GM21529 (cell line): ENCODE measurements at regions not wholly inside any gene's neighbourhood (a gene's known extent, or its start where the extent isn't known, plus 50 kb on each side); places are given as distances from the start of the nearest gene placed in this dataset.

Experiments
- ATAC-seq: cut with Tn5 transposase; IDR thresholded peaks from one replicate; pipeline ENCODE4 v1.9.1; 2021; ENCODE audit not compliant: unreplicated experiment

GRCh38 chr1:30263888-30264671 lies 459.3 kb downstream of the MATN1 start:
- no peak for ATAC-seq

- ATAC-seq: no peak
Measured at GRCh38 chr1:30263405-30263804, 460.0 kb downstream of the MATN1 start.

GRCh38 chr1:30262158-30262557 lies 461.2 kb downstream of the MATN1 start:
- no peak for ATAC-seq

GRCh38 chr1:30260318-30260717 lies 463.1 kb downstream of the MATN1 start:
- no peak for ATAC-seq

GRCh38 chr1:30259631-30260030 lies 463.8 kb downstream of the MATN1 start:
- ATAC-seq: no peak

GRCh38 chr1:30258876-30259275 lies 464.5 kb downstream of the MATN1 start:
- no peak for ATAC-seq

GRCh38 chr1:30258471-30258870 lies 464.9 kb downstream of the MATN1 start:
- no peak for ATAC-seq

- ATAC-seq: no peak
Measured at GRCh38 chr1:30257742-30258380, 465.5 kb downstream of the MATN1 start.

- ATAC-seq: no peak
Measured at GRCh38 chr1:30257322-30257721, 466.1 kb downstream of the MATN1 start.

- no peak for ATAC-seq
Measured at GRCh38 chr1:30256911-30257310, 466.5 kb downstream of the MATN1 start.

- no peak for ATAC-seq
Measured at GRCh38 chr1:30255111-30255724, 468.2 kb downstream of the MATN1 start.

- no peak for ATAC-seq
Measured at GRCh38 chr1:30253807-30254440, 469.5 kb downstream of the MATN1 start.

- no peak for ATAC-seq
Measured at GRCh38 chr1:30253361-30253760, 470.0 kb downstream of the MATN1 start.

- ATAC-seq: no peak
Measured at GRCh38 chr1:30250984-30251850, 472.2 kb downstream of the MATN1 start.

- ATAC-seq: no peak
Measured at GRCh38 chr1:30250338-30250983, 472.9 kb downstream of the MATN1 start.

- no peak for ATAC-seq
Measured at GRCh38 chr1:30249446-30250337, 473.7 kb downstream of the MATN1 start.

GRCh38 chr1:30248774-30249173 lies 474.6 kb downstream of the MATN1 start:
- ATAC-seq: no peak

- ATAC-seq: no peak
Measured at GRCh38 chr1:30248373-30248772, 475.0 kb downstream of the MATN1 start.

- no peak for ATAC-seq
Measured at GRCh38 chr1:30244801-30245200, 478.6 kb downstream of the MATN1 start.
